Neural progenitor cell (in vitro differentiated cells): ENCODE measurements at regions not wholly inside any gene's neighbourhood (a gene's known extent, or its start where the extent isn't known, plus 50 kb on each side); places are given as distances from the start of the nearest gene placed in this dataset.

Source experiments
- CTCF ChIP-seq: fragments of 200-600 bp; sonication (generic); IDR thresholded peaks from 2 replicates; pipeline ENCODE4 v1.5.1; 2017; ENCODE audit warnings: antibody characterized with exemption, mild to moderate bottlenecking
- EZH2 ChIP-seq: fragments of 200-600 bp; sonication (generic); IDR thresholded peaks from 2 replicates; pipeline ENCODE4 v1.6.1; 2017; ENCODE audit warnings: antibody characterized with exemption, mild to moderate bottlenecking, moderate library complexity
- EZH2phosphoT487 ChIP-seq: fragments of 200-600 bp; sonication (generic); IDR thresholded peaks from 2 replicates; pipeline ENCODE4 v1.6.1; 2017; ENCODE audit warnings: antibody characterized with exemption

GRCh38 chr7:88455696-88456095, 149.0 kb upstream of the STEAP4 start:
- TF ChIP-seq CTCF (no peak), EZH2 (no peak), EZH2phosphoT487 (no peak)
